Esophagus squamous epithelium (tissue), 5 donors: ENCODE measurements at regions not wholly inside any gene's neighbourhood (a gene's known extent, or its start where the extent isn't known, plus 50 kb on each side); places are given as distances from the start of the nearest gene placed in this dataset.

Source experiments
- DNase-seq: peaks from one replicate; lab custom pipeline; 2025; lab: John Stamatoyannopoulos, UW
- H3K27ac ChIP-seq, 4 donors: fragments of 200-600 bp; sonication (generic); one replicate each; pipeline ENCODE4 v1.5.1; 2016 to 2019; ENCODE audit warnings: mild to moderate bottlenecking in 1 of 4
- H3K27me3 ChIP-seq, 4 donors: fragments of 200-600 bp; sonication (generic); 1 replicate in 3 of 4; 2 replicates in 1 of 4; pipeline versions ENCODE4 v1.5.1 to v1.6.0; 2017 to 2021; ENCODE audit warnings: antibody characterized with exemption in 1 of 4
- H3K36me3 ChIP-seq, 3 donors: fragments of 200-600 bp; sonication (generic); one replicate each; pipeline ENCODE4 v1.5.1; 2016 to 2019
- H3K4me1 ChIP-seq, 3 donors: fragments of 200-600 bp; sonication (generic); one replicate each; pipeline ENCODE4 v1.5.1; 2017 to 2019
- H3K4me3 ChIP-seq, 4 donors: fragments of 200-600 bp; sonication (generic); 1 replicate in 3 of 4; 2 replicates in 1 of 4; pipeline ENCODE4 v1.5.1; 2016 to 2019; ENCODE audit warnings: mild to moderate bottlenecking in 2 of 4, moderate library complexity in 1 of 4
- H3K9me3 ChIP-seq, 3 donors: fragments of 200-600 bp; sonication (generic); one replicate each; pipeline ENCODE4 v1.5.1; 2016 to 2019
- POLR2A ChIP-seq, 4 donors: fragments of 450-650 bp; IDR thresholded peaks; one replicate each; pipeline ENCODE4 v1.6.1; 2017; ENCODE audit warnings: antibody characterized with exemption in 4 of 4, mild to moderate bottlenecking in 4 of 4, moderate library complexity in 3 of 4
- WGBS, 2 donors: methylation state at CpG; one replicate each; pipeline ENCODE4 v1.1.5; 2018; 5-methylcytosine and 5-hydroxymethylcytosine counted together
- intact Hi-C: fragments of 100-400 bp; cut with DNase I; formaldehyde crosslinking; loops from one replicate; pipeline ENCODE4 v1.15.0; 2022
- TF ChIP-seq, protein P1 (sequence below), 6 experiments: fragments of 450-650 bp in 4 of 6; fragments of 200-600 bp in 2 of 6; sonication (generic) in 2 of 6; IDR thresholded peaks; one replicate each; pipeline ENCODE4 v1.5.1; 2016 to 2019; ENCODE audit warnings: antibody characterized with exemption in 6 of 6, mild to moderate bottlenecking in 4 of 6, moderate library complexity in 4 of 6
- donor health status: DM: yes; HTN: yes; CAD: no.

DNA sequence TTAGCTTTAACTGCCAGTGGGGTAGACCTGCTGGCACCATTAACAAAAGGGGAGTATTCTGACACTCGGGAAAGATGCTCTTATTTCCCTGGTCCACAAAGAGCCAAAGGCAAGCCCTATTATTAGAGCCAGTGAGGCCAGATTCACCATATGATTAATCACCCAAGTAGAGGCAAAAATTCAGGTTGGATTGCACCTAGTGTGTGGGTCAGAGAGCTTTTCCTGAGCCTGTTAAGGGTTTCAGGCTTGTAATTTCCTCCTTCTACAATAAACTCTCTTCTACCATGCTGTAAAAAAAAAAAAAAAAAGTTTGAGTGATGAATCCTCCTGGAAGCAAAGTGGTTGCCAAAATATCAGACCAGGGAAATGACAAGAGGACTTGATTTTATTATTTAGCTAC lies 163.5 kb downstream of the MBL2 start:
- no peaks in the 10 kb centered on the region for H3K27me3 ChIP-seq
- no peaks in the 10 kb centered on the region for H3K9me3 ChIP-seq
- intact Hi-C loops: no loop called here
- TF ChIP-seq, protein P1, sequence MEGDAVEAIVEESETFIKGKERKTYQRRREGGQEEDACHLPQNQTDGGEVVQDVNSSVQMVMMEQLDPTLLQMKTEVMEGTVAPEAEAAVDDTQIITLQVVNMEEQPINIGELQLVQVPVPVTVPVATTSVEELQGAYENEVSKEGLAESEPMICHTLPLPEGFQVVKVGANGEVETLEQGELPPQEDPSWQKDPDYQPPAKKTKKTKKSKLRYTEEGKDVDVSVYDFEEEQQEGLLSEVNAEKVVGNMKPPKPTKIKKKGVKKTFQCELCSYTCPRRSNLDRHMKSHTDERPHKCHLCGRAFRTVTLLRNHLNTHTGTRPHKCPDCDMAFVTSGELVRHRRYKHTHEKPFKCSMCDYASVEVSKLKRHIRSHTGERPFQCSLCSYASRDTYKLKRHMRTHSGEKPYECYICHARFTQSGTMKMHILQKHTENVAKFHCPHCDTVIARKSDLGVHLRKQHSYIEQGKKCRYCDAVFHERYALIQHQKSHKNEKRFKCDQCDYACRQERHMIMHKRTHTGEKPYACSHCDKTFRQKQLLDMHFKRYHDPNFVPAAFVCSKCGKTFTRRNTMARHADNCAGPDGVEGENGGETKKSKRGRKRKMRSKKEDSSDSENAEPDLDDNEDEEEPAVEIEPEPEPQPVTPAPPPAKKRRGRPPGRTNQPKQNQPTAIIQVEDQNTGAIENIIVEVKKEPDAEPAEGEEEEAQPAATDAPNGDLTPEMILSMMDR (IDR thresholded peaks at IDR 0.05): no peak
- TF ChIP-seq POLR2A (IDR thresholded peaks at IDR 0.05): no peak
- no peak for DNase-seq
- no peaks in the 10 kb centered on the region for H3K36me3 ChIP-seq
- H3K4me1 ChIP-seq: no peaks in the 10 kb centered on the region
- 21 to 29% methylated on average over 1 of the region's 1 CpG for WGBS, 2 donors
- H3K4me3 ChIP-seq: no peak overlapping the region
- no peak overlapping the region for H3K27ac ChIP-seq

DNA sequence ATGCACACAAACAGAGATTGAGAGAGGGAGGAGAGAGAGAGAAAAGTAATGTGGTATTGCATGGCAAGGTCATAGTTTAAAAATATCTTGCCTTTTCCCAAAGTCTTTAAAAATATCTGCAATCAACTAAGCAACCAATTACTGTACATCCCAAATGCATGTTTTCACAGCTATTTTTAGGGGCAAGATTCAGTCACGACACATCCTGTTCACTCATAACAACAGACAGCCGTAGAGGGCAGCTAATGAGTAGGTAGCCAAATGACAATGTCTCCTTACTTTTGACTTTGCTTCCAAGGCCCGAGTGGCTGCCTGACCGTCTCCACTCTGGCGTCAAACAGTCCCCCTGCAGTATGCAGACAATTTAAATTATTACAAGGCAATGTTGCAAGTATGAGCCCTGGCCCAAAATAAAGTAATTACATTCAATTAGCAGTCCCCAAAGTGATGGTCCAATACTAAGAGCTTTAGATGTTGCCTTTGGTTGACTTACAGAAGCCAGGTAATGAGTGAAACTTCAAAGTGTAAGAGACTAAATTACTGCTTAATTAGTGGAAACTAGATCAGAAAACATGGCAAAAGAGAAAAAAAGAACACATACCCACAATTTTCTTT lies 162.9 kb downstream of the MBL2 start:
- no peak for TF ChIP-seq POLR2A (IDR thresholded peaks at IDR 0.05)
- TF ChIP-seq, protein P1 (IDR thresholded peaks at IDR 0.05): no peak
- H3K27me3 ChIP-seq: no peaks in the 10 kb centered on the region
- no peak for DNase-seq
- WGBS, 2 donors: 72 to 75% methylated on average over 5 of the region's 5 CpGs
- H3K4me3 ChIP-seq: no peak overlapping the region
- H3K4me1 ChIP-seq: no peaks in the 10 kb centered on the region
- no peak overlapping the region for H3K27ac ChIP-seq
- intact Hi-C loops: no loop called here
- no peaks in the 10 kb centered on the region for H3K9me3 ChIP-seq
- no peaks in the 10 kb centered on the region for H3K36me3 ChIP-seq

DNA sequence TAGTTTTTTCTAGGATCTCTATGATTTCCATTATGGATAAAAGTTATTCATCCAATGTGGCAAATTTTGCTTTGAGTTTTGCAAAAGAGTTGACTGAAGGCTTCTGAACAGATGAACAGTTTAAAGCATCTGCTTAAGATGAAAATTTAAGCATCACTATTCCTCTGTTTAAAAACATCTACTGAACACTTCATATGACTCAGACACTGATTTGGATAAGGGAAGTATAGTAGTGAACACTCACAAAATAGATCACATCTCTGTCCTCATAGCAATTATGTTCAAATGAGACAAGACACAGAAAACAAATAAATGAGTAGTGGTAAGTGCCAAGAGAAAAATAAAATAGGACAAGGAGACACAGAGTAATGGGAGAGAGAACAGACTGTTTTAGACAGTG lies 157.3 kb downstream of the MBL2 start:
- Histone ChIP-seq H3K4me3 (no peak overlapping the region), H3K36me3 (no peaks in the 10 kb centered on the region), H3K9me3 (no peaks in the 10 kb centered on the region), H3K27me3 (no peaks in the 10 kb centered on the region), H3K4me1 (no peaks in the 10 kb centered on the region), H3K27ac (no peak overlapping the region)
- TF ChIP-seq POLR2A (IDR thresholded peaks at IDR 0.05): no peak
- TF ChIP-seq, protein P1 (IDR thresholded peaks at IDR 0.05): no peak
- DNase-seq: no peak
- intact Hi-C loops: no loop called here

DNA sequence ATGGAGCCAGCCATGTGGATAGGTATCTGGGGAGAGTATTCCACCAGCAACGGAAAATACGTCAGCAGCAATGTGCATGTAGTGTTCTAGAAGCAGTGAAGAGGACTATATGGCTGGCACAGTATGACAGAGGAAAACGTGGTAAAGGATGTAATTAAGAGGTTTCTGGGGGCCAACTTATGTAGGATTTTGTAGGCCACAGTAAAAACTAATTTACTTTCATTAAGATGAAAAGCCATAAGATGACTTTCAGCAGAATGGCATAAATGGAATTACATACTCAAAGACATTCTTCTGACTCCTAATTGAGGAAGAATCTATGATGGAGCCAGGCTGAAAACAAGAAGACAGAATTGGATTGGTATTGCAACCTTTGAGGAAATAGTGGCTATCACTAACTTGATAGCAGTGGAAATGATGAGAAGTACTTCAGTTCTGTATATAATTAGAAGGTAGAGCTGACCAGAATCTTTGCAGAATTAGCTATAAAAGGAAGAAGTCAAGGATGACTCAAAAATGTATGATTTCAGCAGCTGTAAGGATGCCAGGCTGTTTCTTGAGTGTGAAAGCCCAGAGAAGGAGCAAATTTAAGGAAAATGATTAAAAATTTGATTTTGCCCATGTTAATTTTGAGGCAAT lies 156.7 kb downstream of the MBL2 start:
- WGBS, 2 donors: 60 to 62% methylated on average over 3 of the region's 3 CpGs
- intact Hi-C loops: no loop called here

DNA sequence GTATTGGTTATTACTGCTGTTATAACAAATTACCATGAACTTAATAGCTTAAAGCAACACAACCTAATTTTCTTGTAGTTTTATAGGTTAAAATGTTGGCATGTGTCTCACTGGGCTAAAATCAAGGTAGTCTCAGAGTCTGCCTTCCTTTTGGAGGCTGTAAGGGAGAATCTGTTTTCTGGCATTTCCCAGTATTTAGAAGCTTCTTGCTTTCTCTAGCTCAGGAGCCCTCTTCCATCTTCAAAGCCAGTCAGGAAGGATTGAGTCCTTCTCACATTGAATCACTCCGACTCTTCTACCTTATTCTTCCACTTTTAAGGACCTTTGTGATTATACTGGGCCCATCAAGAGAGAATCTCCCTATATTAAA lies 156.2 kb downstream of the MBL2 start:
- no peaks in the 10 kb centered on the region for H3K27me3 ChIP-seq
- intact Hi-C loops: no loop called here

More for the DNA sequence above, 156.7 kb downstream of the MBL2 start:
- DNase-seq: no peak
- Histone ChIP-seq H3K27me3 (no peaks in the 10 kb centered on the region), H3K9me3 (no peaks in the 10 kb centered on the region), H3K4me3 (no peak overlapping the region), H3K27ac (no peak overlapping the region), H3K36me3 (no peaks in the 10 kb centered on the region), H3K4me1 (no peaks in the 10 kb centered on the region)
- no peak for TF ChIP-seq POLR2A (IDR thresholded peaks at IDR 0.05)
- TF ChIP-seq, protein P1 (IDR thresholded peaks at IDR 0.05): no peak

More for the DNA sequence above, 156.2 kb downstream of the MBL2 start:
- Histone ChIP-seq H3K4me1 (no peaks in the 10 kb centered on the region), H3K27ac (no peak overlapping the region), H3K4me3 (no peak overlapping the region), H3K9me3 (no peaks in the 10 kb centered on the region), H3K36me3 (no peaks in the 10 kb centered on the region)
- no peak for DNase-seq
- TF ChIP-seq, protein P1 (IDR thresholded peaks at IDR 0.05): no peak
- no peak for TF ChIP-seq POLR2A (IDR thresholded peaks at IDR 0.05)
- WGBS, 2 donors: no CpG with 5 or more reads among the region's 1 CpG
